HT1080 (cell line): ENCODE measurements at regions not wholly inside any gene's neighbourhood (a gene's known extent, or its start where the extent isn't known, plus 50 kb on each side); places are given as distances from the start of the nearest gene placed in this dataset.

Source experiments
- DNase-seq: peaks from one replicate; pipeline ENCODE4 v3.0.0-alpha.2; 2015; ENCODE audit warnings: low read depth

- no peak for DNase-seq
These were observed 340.7 kb upstream of the CBLB start for GRCh38 chr3:106209482-106209881.

DNA sequence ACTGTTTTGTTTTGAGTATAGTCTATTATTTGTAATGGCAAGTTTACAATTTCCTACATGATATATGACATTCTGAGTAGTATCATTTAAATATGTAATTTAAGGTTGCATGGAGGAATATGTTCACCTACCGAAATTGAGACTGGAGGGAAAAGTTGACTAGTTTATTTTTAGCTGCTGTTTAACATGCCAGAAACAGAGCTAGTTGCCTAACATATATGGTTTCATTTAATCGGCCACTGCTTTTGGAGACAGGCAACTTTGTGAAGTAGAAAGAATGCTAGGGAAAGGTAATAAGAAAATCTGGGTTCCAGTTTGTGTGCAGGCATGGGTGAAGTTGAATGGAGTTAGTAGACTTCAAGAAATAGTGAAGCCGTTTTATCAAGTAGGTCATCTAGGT is 342.1 kb upstream of the CBLB start:
- DNase-seq, result no peak

DNA sequence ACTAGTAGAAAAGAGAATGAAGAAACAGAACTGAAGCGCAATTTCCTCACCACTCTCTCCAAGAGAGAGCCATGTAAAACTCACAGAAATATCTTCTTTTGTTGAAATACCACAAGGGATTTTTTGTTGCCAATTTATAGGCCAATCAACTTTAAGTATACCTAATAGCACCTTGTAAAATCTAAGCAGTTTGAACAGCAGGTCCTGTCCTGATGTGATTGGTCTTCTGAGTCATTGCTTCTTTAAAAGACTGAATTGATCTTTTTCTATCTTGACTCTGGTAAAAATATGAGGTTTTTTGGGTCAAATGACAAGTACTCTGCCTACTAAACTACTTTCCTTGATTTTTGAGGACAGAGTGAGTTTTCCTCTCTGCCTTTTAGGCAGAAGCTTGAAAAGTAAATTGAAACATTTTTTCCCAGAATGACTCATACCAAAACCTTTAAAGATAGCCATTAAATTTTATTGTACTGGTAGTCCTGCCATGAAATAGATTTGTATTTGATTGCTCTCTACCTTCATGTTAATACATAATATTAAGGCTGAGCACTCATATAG is 343.9 kb upstream of the CBLB start:
- DNase-seq, result no peak

DNA sequence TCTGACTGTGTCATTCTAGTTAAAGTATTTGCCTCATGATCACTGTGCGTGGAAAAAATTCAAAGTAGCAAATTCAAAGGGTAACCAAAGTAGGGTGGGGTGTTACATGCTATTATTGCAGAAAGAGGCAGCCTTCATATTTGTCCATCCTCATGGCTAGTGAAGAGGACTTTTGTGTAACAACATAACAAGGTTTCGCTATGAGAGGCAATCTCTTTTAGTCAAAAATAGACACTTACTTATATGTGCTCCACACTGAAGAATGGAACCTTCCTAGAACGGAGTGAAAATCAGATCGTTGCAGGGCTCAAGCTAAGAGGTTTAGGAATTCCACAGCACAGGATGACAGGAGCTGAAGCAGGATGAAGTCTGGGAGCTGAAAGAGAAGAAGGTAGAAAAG is 345.1 kb upstream of the CBLB start:
- no peak for DNase-seq

GRCh38 chr3:106214641-106215040 is 345.8 kb upstream of the CBLB start:
- no peak for DNase-seq

DNA sequence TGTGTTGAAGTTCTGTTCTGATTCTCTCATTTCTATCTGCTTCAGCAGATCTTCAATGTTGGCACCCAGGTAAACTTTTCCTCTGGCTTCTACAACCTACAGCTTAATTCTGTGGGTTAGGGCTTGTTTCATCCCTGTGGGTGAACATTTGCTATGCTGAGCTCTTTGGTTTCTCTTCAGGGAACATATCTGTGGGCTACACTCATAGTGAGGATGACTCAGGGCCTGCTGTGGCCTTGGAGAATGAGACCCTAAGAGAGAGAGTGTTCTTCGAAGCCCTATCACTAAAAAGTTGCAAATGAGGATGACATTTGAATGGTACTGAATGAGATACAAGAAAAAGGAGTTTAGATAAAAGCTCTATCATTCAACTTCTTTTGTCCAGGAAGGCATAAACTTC is 346.2 kb upstream of the CBLB start:
- peak; percentile 38 for DNase-seq

DNA sequence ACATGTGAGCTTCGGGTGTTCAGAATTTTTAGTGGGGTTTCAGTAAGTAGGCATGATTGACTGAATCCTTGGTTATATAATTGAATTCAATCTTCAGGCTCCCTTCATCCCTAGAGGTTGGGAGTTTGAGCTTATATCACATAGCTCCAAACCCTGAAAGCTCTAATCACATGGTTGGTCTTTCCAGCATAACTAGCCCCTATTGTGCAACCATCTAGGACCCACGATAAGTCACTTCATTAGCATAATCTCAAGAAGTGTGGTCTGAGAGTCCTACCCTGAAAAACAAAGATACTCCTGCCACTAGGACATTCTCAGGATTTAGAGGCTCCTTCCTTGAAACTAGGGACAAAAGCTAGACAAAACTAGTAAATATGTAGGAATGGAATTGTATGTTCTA is 348.9 kb upstream of the CBLB start:
- DNase-seq, result no peak

DNA sequence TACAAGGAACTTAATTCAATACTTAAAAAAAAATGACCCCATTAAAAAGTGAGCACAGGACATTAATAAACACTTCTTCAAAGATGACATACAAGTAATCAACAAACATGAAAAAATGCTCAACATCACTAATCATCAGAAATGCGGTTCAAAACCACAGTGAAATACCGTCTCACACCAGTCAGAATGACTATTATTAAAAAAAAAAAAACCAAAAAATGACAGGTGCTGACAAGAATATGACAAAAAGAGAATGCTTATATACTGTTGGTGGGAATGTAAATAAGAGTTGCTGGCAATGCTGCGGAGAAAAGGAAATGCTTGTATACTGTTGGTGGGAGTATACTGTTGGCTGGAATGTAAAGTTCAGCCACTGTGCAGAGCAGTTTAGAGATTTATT is 358.3 kb upstream of the CBLB start:
- no peak for DNase-seq

DNA sequence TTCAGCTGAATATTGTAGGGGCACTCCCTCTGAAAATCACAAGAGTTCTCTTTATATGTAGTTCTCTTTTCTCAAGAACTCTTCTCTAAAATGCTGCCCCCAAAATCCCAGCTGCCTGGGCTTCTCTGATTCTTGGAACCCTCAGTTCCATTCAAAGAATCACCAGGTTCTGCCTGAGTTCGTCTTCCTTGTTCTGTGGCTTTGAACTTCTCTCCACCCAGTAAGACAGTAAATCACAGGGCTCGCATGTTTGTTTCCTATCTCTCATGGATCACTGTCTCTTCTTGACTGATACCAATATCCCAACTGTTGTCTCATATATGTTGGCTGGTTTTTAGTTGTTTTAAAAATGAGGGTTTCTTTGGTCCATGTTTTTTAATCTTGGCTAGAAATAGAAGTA is 359.5 kb upstream of the CBLB start:
- DNase-seq, result no peak

GRCh38 chr3:106229495-106230278 is 360.9 kb upstream of the CBLB start:
- DNase-seq, result no peak

DNA sequence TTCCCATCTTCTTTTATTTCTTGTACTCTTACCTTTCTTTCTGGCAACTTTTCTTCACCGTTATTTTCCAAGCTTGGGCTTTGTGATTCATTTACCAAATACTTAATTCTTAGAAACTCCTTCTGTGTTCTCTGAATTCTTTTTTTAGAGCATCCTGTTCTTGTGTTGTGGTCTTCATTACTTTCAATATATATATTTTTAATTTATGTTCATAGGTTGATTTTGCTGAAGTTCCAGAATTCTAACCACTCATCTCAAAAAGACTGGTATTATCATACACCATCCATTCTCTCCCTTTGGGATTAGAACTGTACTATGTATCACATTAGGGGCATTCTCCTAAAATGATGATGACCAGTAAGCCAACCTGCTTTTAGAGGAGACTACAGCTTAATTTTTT is 362.3 kb upstream of the CBLB start:
- no peak for DNase-seq

GRCh38 chr3:106232956-106233355 is 364.1 kb upstream of the CBLB start:
- DNase-seq, result no peak

- DNase-seq, result no peak
These were observed 370.4 kb upstream of the CBLB start for GRCh38 chr3:106239195-106239697.

DNA sequence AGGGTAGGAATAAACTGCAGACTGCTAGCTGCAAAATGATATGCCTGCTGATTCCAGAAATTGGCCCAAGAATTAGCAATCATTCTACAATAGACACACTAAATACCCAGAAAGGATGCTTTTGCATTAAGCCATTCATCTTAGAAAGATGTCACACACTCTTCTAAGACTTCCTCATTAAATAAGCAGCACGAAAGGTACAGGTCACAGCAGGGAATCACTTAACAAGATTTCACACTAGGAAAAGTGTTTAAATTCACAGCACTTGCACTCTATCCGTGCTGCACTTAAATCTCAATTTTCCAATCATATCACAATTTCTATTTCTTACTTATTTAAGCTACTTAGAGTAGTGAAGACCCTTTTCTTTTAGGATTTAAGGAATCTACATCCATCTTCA is 372.8 kb upstream of the CBLB start:
- no peak for DNase-seq

- DNase-seq, result no peak
These were observed 374.0 kb upstream of the CBLB start for GRCh38 chr3:106242781-106243180.

DNA sequence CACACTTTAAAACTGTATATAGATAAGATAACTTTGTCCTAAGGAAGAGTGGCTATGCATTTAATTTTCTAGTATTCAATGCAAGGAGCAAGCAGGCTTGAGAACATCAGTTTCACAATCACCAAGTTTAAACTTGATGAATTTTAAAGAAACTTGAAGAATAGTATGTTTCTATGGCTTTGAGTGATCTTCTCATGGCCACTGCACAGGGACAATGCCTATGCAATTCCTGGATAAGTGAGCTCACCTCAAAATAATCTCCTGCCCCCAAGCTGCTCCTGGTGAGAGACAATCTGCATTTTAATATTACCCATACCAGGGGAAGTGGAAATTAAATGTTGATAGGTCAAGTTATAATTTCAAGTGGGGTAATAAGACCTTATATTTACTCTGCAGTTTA is 376.6 kb upstream of the CBLB start:
- DNase-seq, result no peak

- DNase-seq, result no peak
These were observed 379.3 kb upstream of the CBLB start for GRCh38 chr3:106247902-106248684.

- no peak for DNase-seq
These were observed 380.3 kb upstream of the CBLB start for GRCh38 chr3:106249159-106249558.

DNA sequence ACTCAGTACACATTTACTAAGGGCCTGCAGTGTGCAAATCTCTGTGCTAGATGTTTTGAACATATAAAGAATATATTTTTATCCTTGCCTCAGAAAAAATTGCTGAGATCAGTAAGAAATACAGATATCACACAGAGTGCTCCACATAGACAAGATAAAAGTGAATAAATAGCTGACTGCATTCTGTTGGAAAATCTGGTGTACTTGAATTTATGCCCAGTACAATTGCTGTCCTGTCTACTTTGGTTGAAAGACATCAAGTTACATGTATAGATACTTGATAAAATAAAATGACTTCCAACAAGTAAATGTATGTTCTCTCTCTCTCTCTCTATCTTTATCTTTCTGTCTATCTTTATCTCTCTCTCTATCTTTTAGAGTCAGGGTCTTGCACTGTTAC is 381.2 kb upstream of the CBLB start:
- DNase-seq, result no peak

DNA sequence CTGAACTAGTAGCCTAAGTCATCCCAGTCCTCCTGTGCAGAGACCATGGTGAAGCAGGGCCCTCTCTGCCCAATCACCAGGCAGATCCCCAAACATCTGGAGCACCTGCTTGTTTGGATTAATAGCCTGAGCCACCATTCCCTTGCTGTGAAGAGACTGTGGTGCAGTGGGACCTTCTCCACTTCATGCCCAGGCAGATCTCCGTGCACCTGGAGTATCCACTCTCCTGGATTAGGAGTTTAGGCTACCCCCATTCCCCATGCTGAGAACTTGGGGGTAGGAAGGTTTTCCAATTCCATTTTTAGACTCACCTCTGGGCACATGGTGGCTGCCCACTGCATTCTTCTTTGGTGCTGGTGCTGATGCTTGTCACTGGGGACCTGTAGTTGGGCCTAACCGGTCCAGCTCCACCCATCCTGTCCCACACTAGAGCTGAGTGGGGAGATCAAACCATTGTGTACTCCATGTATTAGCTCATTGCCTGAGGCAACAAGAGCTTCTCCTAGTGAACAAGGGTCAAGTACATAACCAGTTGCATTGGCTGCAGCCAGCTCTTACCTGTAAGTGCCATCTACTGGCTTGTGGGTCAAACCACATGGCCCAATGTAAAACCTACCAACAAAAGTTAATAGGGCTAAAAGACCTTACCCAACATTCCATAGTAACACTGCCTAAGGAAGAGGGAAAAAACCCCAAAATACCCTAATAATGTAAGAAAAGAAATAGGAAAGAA is 382.5 kb upstream of the CBLB start:
- no peak for DNase-seq

- no peak for DNase-seq
These were observed 387.0 kb upstream of the CBLB start for GRCh38 chr3:106255870-106256248.
